ENCODE measurements at regions not wholly inside any gene's neighbourhood (a gene's known extent, or its start where the extent isn't known, plus 50 kb on each side); places are given as distances from the start of the nearest gene placed in this dataset.

- H3K27ac ChIP-seq: no peak overlapping the region
- ChIA-PET CTCF (no interaction called here), POLR2A (ENCODE audit: low non-redundant PET) (no interaction called here)
- no peak for TF ChIP-seq CTCF (conservative IDR thresholded peaks at IDR 0.05; ENCODE audit: low read depth)
- DNase-seq (ENCODE audit: low spot score): no peak
These were observed 500.8 kb downstream of the MN1 start for GRCh38 chr22:27300536-27301285.

- ChIA-PET POLR2A (ENCODE audit: low non-redundant PET) (no interaction called here), CTCF (no interaction called here)
- H3K27ac ChIP-seq: no peak overlapping the region
- no peak for DNase-seq (ENCODE audit: low spot score)
- TF ChIP-seq CTCF (conservative IDR thresholded peaks at IDR 0.05; ENCODE audit: low read depth): no peak
These were observed 499.1 kb downstream of the MN1 start for GRCh38 chr22:27302501-27302900.

- H3K27ac ChIP-seq: no peak overlapping the region
- CTCF ChIA-PET: no interaction called here
These were observed 497.8 kb downstream of the MN1 start for GRCh38 chr22:27303718-27304117.

GRCh38 chr22:27306771-27307170 lies 494.8 kb downstream of the MN1 start:
- no peak for TF ChIP-seq CTCF (conservative IDR thresholded peaks at IDR 0.05; ENCODE audit: low read depth)
- POLR2A ChIA-PET (ENCODE audit: low non-redundant PET): no interaction called here
- CTCF ChIA-PET: no interaction called here
- no peak for DNase-seq (ENCODE audit: low spot score)
- no peak overlapping the region for H3K27ac ChIP-seq

More at GRCh38 chr22:27303718-27304117, 497.8 kb downstream of the MN1 start:
- DNase-seq (ENCODE audit: low spot score): no peak
- TF ChIP-seq CTCF (conservative IDR thresholded peaks at IDR 0.05; ENCODE audit: low read depth): no peak
- POLR2A ChIA-PET (ENCODE audit: low non-redundant PET): no interaction called here

GRCh38 chr22:27307545-27308247 lies 493.9 kb downstream of the MN1 start:
- CTCF ChIA-PET: no interaction called here
- no peak for DNase-seq (ENCODE audit: low spot score)
- H3K27ac ChIP-seq: no peak overlapping the region
- no peak for TF ChIP-seq CTCF (conservative IDR thresholded peaks at IDR 0.05; ENCODE audit: low read depth)
- POLR2A ChIA-PET (ENCODE audit: low non-redundant PET): no interaction called here

- no peak for DNase-seq (ENCODE audit: low spot score)
- no peak overlapping the region for H3K27ac ChIP-seq
- no peak for TF ChIP-seq CTCF (conservative IDR thresholded peaks at IDR 0.05; ENCODE audit: low read depth)
- ChIA-PET CTCF (no interaction called here), POLR2A (ENCODE audit: low non-redundant PET) (no interaction called here)
These were observed 493.0 kb downstream of the MN1 start for GRCh38 chr22:27308513-27308912.
